Activated T-cell treated with anti-CD3 and anti-CD28 coated beads, Interleukin-2, amount 50 U/mL, for 48 hours (primary cell): ENCODE measurements at regions not wholly inside any gene's neighbourhood (a gene's known extent, or its start where the extent isn't known, plus 50 kb on each side); places are given as distances from the start of the nearest gene placed in this dataset.

Source experiments
- DNase-seq, 2 experiments: peaks; one replicate each; pipeline ENCODE4 v3.0.0-alpha.2; 2020

DNA sequence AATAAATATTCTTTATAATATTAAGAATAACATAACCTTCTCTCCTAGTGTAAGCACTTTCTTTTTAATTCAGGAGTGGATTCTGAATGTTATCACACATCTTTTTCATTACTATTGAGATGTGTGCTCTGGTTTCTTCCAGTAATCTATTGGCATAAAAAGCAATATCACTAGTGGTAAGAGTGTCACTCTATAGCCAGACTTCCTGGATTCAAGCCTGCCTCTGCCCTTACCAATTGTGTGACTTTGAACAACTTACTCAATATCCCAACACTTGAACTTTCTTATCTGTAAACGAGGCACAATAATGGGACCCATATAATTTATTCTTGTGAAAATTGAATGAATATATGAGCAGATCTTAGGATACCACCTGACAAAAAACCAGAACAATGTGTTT is 71.0 kb downstream of the SEM1 start:
- no peak for DNase-seq

DNA sequence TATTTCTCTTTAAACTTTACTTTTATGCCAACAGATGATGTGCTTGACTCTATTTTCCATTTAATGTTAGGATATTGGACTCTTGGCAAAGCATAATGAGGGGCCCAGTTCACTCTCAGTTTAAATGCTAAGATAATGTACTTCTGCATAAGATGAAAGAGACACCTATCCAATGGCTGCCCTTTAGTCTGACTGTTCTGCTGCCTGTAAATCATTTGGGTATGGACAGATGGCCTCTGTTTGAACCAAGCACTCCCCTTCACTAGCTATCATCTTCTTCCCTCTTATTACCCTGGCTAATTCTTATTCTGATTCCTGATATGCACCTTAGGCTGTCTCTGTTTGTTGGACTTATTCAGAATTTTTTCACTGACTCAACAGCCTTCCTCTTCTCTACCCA is 72.1 kb downstream of the SEM1 start:
- no peak for DNase-seq

DNA sequence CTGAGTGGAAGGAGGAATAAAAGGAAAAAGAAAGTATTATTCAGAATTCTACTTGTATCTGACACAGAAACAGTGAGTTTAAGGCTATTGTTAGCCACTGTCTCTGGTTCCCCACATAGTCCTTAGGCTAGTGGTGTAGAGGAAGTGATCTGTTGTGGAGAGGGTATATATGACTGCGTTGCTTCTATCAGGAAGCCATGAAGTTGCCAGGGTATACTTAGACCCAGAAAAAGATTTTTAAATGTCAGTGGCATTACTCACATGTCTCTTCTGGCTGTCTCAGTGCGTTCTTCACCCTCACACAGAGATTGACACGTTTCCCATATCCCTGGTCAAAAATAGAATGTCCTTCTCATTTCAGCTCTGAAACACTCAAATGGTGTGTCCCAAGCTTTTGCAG is 72.7 kb downstream of the SEM1 start:
- no peak for DNase-seq

- no peak for DNase-seq
Observed at GRCh38 chr7:96636342-96636860, 73.2 kb downstream of the SEM1 start.

- no peak for DNase-seq
Observed at GRCh38 chr7:96629884-96630283, 79.8 kb downstream of the SEM1 start.

DNA sequence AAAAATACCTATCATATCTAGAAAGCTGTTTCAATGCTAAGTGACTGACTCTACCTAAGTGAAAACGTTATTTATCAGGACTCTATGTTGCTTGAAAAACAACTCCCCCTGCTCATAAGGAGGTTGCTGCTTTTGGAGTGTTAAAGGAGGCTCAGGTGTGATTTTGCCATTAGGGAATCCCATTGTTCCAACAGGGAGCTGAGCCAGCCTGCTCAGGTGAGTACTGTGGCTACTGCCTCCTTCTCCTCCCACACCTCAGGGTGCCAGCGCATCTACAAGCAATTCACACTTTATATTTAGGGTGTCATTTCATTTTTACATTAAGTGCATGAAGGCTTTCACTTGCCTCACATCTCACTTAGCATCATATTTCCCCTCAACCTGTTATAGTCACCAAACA is 84.7 kb downstream of the SEM1 start:
- no peak for DNase-seq

- no peak for DNase-seq
Observed at GRCh38 chr7:96621932-96622331, 87.7 kb downstream of the SEM1 start.

- no peak for DNase-seq
Observed at GRCh38 chr7:96614154-96614867, 95.3 kb downstream of the SEM1 start.

GRCh38 chr7:96612034-96612433 is 97.6 kb downstream of the SEM1 start:
- DNase-seq, result no peak

- DNase-seq, result no peak
Observed at GRCh38 chr7:96605045-96605716, 104.5 kb downstream of the SEM1 start.

DNA sequence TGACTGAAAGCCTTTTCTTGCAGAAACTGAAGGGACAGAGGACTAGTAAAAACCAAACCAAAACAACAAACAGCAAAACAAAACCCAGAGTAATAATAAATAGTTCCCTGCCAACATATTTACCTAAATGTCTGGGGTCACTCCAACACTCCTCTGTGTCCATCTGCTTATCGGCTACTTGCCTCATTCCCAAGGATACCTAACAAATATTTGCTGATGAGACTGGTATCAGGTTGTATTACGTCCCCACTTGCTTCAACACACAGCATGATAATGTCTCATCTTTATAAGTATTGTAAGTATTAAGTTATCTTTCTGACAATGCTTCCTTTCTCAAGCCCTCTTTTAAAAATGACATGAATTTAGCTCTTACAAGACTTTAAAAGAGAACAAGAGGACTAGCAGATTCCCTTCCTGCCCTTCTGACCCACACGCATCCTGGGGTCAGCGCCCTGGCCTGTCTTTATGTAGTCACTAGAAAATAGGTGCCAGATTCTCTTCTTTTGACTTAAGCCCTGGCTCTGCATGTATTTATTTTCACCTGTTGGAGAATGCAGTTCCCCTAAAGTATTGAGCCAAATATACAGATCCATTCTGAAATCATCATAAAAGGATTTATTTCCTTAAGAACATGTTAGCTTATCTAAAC is 110.2 kb downstream of the SEM1 start:
- DNase-seq, result no peak

DNA sequence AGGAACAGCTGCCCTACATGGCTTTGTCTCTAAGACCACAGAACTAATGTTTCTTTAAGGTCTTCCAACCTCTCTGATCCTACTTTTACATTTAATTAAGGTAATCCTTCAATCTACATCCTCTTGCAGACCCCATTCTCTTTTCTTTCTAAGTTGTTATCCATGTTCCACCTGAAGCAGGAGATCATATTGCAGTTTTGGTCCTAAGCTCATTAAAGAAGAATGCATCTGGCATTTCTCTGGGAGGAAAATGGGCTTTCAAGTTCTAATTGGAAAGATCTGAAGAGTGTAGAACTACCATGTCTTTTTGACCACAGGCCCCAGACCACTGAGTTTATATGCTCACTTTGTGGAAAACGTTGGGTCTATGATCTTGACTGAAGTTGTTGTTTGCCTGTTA is 111.2 kb downstream of the SEM1 start:
- no peak for DNase-seq

GRCh38 chr7:96596120-96596826 is 113.4 kb downstream of the SEM1 start:
- DNase-seq, result no peak

GRCh38 chr7:96591900-96592676 is 117.6 kb downstream of the SEM1 start:
- no peak for DNase-seq

- no peak for DNase-seq
Observed at GRCh38 chr7:96591159-96591899, 118.3 kb downstream of the SEM1 start.

DNA sequence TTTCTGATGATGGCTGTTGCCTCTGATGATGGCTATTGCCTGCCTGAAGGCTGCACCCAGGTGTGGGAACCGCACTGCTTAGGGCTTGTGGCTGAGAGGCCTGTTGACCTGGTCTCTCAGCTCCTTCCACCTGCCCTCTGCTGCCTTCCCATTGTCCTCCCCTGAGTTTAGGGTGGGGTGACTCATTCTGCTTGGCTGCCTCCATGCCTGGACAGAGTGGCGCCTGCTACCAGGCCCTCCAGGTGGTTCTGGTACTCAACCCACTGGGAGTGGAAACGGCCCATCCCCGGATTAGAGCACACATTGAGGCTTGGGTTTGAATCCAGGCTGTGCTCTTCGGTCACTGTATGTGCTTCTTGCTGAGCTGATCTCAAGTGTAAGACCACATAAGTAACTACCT is 120.6 kb downstream of the SEM1 start:
- no peak for DNase-seq

DNA sequence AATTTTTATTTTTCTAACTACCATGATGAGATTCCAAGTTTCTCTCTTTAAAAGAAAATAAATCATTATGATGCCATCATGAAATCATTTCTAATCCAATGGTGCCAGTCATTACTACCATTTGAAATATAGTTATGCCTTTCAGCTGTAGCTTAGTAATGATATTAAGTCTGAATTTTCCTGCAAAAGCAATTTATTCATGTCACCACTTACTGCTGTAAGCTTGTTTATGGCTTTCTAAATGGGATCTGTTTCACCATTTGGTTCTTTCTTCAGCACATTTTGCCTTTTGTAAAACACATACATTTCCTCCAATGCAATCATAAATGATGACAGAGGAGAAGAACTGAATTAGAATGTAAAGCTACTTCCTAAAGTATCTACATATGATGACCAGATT is 130.5 kb downstream of the SEM1 start:
- no peak for DNase-seq

GRCh38 chr7:96578606-96579005 is 131.0 kb downstream of the SEM1 start:
- DNase-seq, result no peak

DNA sequence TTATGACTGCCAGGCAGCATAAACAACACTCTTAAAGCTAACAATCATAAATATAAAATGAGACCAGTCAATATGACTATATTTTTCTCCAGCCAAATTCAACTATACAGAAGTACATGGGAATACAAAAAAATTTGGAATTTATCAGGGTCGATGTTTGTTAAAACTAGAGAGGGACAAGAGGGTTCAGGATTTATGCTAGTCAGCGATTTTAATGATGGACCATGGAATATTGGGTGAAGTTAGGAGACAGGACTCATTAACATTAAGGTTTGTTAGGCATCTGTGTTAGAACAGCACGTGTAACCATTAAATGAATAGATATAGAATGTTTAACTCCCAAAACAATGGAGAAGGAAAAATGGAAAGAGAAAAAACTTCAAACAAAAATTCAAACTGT is 146.2 kb downstream of the SEM1 start:
- DNase-seq, result no peak

- DNase-seq, result no peak
Observed at GRCh38 chr7:96562966-96563365, 146.7 kb downstream of the SEM1 start.

DNA sequence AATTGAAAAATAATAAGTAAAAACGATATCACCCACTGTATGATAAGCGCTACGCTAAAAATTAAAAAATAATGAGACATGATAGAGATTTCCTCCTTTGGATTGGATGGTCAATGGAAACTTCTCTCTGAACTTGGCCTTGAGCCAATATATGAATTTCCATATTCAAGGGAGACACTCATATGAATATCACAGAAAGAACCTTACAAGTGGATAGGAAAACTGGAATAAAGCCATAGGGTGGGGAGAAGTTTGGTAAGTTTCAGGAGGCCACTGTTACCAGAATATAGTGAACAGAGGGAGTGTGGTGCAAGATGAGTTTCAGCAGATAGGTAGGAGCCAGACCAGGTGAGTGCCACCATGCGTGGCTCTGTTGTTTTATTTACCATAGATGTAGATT is 147.2 kb downstream of the SEM1 start:
- DNase-seq, result no peak

- no peak for DNase-seq
Observed at GRCh38 chr7:96561892-96562291, 147.8 kb downstream of the SEM1 start.
